ENCODE measurements at regions not wholly inside any gene's neighbourhood (a gene's known extent, or its start where the extent isn't known, plus 50 kb on each side); places are given as distances from the start of the nearest gene placed in this dataset.

GRCh38 chr18:22557168-22557941, 139.6 kb upstream of the CTAGE1 start:
- TF ChIP-seq GATA1 (IDR thresholded peaks at IDR 0.05; ENCODE audit: low read depth, low read length): no peak
- DNase-seq: no peak

- DNase-seq: no peak
- TF ChIP-seq POLR2A (IDR thresholded peaks at IDR 0.05; ENCODE audit: low read length) (no peak), GATA1 (IDR thresholded peaks at IDR 0.05; ENCODE audit: low read depth, low read length) (no peak)
Measured at GRCh38 chr18:22558945-22559385, 141.2 kb upstream of the CTAGE1 start.

GRCh38 chr18:22559414-22560274, 141.9 kb upstream of the CTAGE1 start:
- no peak for TF ChIP-seq POLR2A (IDR thresholded peaks at IDR 0.05; ENCODE audit: low read length)
- TF ChIP-seq GATA1 (IDR thresholded peaks at IDR 0.05; ENCODE audit: low read depth, low read length): no peak
- DNase-seq: no peak

GRCh38 chr18:22560275-22560610, 142.5 kb upstream of the CTAGE1 start:
- TF ChIP-seq POLR2A (IDR thresholded peaks at IDR 0.05; ENCODE audit: low read length): no peak
- TF ChIP-seq GATA1 (IDR thresholded peaks at IDR 0.05; ENCODE audit: low read depth, low read length): no peak

GRCh38 chr18:22560797-22561196, 143.1 kb upstream of the CTAGE1 start:
- no peak for DNase-seq

More at GRCh38 chr18:22560275-22560610, 142.5 kb upstream of the CTAGE1 start:
- no peak for DNase-seq

GRCh38 chr18:22563164-22563583, 145.5 kb upstream of the CTAGE1 start:
- peak; percentile 41 to 53 for DNase-seq
- TF ChIP-seq POLR2A (IDR thresholded peaks at IDR 0.05; ENCODE audit: low read length) (no peak), GATA1 (IDR thresholded peaks at IDR 0.05; ENCODE audit: low read depth, low read length) (no peak)

More at GRCh38 chr18:22560797-22561196, 143.1 kb upstream of the CTAGE1 start:
- TF ChIP-seq GATA1 (IDR thresholded peaks at IDR 0.05; ENCODE audit: low read depth, low read length): no peak

GRCh38 chr18:22564036-22564435, 146.3 kb upstream of the CTAGE1 start:
- no peak for DNase-seq

GRCh38 chr18:22566703-22567420, 149.1 kb upstream of the CTAGE1 start:
- TF ChIP-seq GATA1 (IDR thresholded peaks at IDR 0.05; ENCODE audit: low read depth, low read length): no peak
- no peak for TF ChIP-seq POLR2A (IDR thresholded peaks at IDR 0.05; ENCODE audit: low read length)
- DNase-seq: no peak

More at GRCh38 chr18:22564036-22564435, 146.3 kb upstream of the CTAGE1 start:
- TF ChIP-seq GATA1 (IDR thresholded peaks at IDR 0.05; ENCODE audit: low read depth, low read length): no peak
- TF ChIP-seq POLR2A (IDR thresholded peaks at IDR 0.05; ENCODE audit: low read length): no peak

GRCh38 chr18:22567794-22568193, 150.1 kb upstream of the CTAGE1 start:
- TF ChIP-seq POLR2A (IDR thresholded peaks at IDR 0.05; ENCODE audit: low read length) (no peak), GATA1 (IDR thresholded peaks at IDR 0.05; ENCODE audit: low read depth, low read length) (no peak)
- peak; percentile 10 to 23 for DNase-seq

GRCh38 chr18:22570492-22570891, 152.8 kb upstream of the CTAGE1 start:
- DNase-seq: no peak

GRCh38 chr18:22572341-22572740, 154.6 kb upstream of the CTAGE1 start:
- no peak for TF ChIP-seq GATA1 (IDR thresholded peaks at IDR 0.05; ENCODE audit: low read depth, low read length)
- TF ChIP-seq POLR2A (IDR thresholded peaks at IDR 0.05; ENCODE audit: low read length): no peak
- DNase-seq: no peak

More at GRCh38 chr18:22570492-22570891, 152.8 kb upstream of the CTAGE1 start:
- TF ChIP-seq POLR2A (IDR thresholded peaks at IDR 0.05; ENCODE audit: low read length): no peak
- no peak for TF ChIP-seq GATA1 (IDR thresholded peaks at IDR 0.05; ENCODE audit: low read depth, low read length)

GRCh38 chr18:22579271-22579670, 161.6 kb upstream of the CTAGE1 start:
- DNase-seq: no peak
- no peak for TF ChIP-seq POLR2A (IDR thresholded peaks at IDR 0.05; ENCODE audit: low read length)
- TF ChIP-seq GATA1 (IDR thresholded peaks at IDR 0.05; ENCODE audit: low read depth, low read length): no peak

GRCh38 chr18:22585333-22585732, 167.6 kb upstream of the CTAGE1 start:
- DNase-seq: no peak
- no peak for TF ChIP-seq POLR2A (IDR thresholded peaks at IDR 0.05; ENCODE audit: low read length)
- TF ChIP-seq GATA1 (IDR thresholded peaks at IDR 0.05; ENCODE audit: low read depth, low read length): no peak

- TF ChIP-seq GATA1 (IDR thresholded peaks at IDR 0.05; ENCODE audit: low read depth, low read length) (no peak), POLR2A (IDR thresholded peaks at IDR 0.05; ENCODE audit: low read length) (no peak)
- no peak for DNase-seq
Measured at GRCh38 chr18:22585821-22586220, 168.1 kb upstream of the CTAGE1 start.

Data from erythroblast (primary cell).